HG02642 (cell line): ENCODE measurements at regions not wholly inside any gene's neighbourhood (a gene's known extent, or its start where the extent isn't known, plus 50 kb on each side); places are given as distances from the start of the nearest gene placed in this dataset.
"Not testable (repeated sequence)": the region's sequence is repeated elsewhere in the genome, so short reads cannot be mapped to it uniquely, and the experiment has no call there.

ENCODE experiments used
- ATAC-seq: cut with Tn5 transposase; IDR thresholded peaks from one replicate; pipeline ENCODE4 v1.9.1; 2021; ENCODE audit warnings: mild to moderate bottlenecking; ENCODE audit not compliant: unreplicated experiment, poor library complexity

GRCh38 chr6:122185458-122185857 is 214.0 kb upstream of the HSF2 start:
- not testable (repeated sequence) for ATAC-seq

GRCh38 chr6:122187186-122187585 is 212.3 kb upstream of the HSF2 start:
- ATAC-seq: no peak

- ATAC-seq: no peak
Measured at GRCh38 chr6:122198922-122199321, 200.5 kb upstream of the HSF2 start.

- ATAC-seq: no peak
Measured at GRCh38 chr6:122200440-122200839, 199.0 kb upstream of the HSF2 start.

- no peak for ATAC-seq
Measured at GRCh38 chr6:122202576-122203137, 196.8 kb upstream of the HSF2 start.

- no peak for ATAC-seq
Measured at GRCh38 chr6:122207061-122207460, 192.4 kb upstream of the HSF2 start.

- ATAC-seq: no peak
Measured at GRCh38 chr6:122207794-122208193, 191.7 kb upstream of the HSF2 start.

DNA sequence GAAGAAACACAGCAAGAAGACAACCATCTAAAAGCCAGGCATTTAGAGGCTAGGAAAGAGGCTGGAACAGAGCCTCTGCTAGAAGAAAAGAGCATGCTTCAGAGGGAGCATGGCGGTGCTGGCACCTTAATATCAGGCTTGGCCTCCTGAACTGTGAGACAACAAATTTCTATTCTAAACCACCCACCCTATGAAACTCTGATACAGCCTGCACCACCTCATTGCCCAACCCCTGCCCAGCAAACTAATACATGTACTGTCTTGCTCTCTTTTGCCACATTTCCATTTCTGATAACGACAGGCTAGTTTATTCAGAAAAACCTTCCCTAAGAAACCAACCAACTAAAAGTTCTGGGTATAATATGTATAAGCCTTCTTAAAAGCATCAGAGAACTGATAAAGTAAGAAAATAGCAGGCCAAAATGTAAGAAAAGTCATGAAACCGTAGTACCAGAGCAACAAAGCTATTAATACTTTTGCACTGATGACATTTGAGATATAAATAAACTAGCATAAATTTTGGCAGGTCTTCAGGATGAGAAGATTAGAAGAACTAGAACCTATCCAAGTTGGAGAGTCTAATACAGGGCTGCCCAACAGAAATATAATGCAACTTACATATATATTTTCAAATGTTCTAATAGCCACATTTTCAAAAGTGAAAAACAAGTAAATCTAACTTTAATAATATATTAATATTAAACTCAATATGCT is 184.7 kb upstream of the HSF2 start:
- no peak for ATAC-seq

GRCh38 chr6:122220254-122220653 is 179.2 kb upstream of the HSF2 start:
- no peak for ATAC-seq

DNA sequence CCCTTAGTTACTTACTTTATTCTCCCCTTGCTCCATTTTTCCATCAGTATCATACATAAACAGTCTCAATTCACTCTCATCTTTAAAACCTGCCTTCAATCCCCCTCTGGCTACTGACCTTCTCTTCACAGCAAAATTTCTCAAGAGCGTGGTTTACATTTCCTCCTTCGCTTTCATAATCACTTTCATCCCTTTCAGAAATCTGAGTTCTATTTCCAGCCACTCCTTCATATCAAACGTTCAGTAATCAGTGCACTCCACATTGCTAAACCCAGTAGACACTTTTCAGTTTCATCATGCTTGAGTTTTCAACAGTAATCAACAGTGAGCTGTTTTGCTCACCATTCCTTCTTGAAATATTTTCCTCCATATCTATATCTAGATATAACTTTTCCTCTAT is 176.7 kb upstream of the HSF2 start:
- no peak for ATAC-seq

DNA sequence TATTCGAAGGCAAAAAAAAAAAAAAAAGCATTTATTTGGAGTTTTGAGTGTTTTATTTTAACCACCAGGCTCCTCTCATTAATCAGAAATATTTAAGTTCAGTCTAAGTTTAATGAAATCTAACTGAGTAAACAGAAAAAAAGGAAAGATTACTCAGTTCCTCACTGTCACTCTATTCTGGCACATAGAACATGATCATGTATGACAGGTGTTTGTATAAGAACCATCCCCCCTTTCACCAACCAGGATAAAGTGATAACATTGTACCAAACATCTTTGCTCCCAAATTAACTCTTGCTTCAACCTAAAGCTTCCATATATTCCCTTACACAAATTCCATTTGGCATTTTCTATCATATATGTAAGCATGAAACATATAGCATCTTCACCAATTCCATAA is 176.2 kb upstream of the HSF2 start:
- ATAC-seq: no peak

DNA sequence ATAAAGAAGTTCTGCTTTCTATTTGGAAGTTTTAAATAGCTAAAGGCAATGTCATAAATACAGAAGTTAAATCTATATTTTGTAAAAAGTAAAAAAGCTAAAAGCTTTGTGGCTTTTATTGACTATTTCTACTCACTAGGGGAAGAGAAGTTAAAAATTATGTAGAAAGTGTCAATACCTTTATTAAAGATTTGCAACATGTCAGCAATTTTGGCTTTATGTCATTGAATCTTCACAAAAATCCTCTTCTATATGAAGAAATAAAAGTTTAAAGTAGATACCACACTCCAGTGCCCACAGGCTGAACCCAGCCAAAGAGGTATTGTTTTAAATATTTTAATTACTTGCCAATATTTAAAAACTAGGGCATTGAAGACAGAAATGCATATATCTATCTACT is 160.6 kb upstream of the HSF2 start:
- ATAC-seq: no peak

- ATAC-seq: no peak
Measured at GRCh38 chr6:122246906-122247658, 152.4 kb upstream of the HSF2 start.

- ATAC-seq: no peak
Measured at GRCh38 chr6:122248001-122248669, 151.3 kb upstream of the HSF2 start.

DNA sequence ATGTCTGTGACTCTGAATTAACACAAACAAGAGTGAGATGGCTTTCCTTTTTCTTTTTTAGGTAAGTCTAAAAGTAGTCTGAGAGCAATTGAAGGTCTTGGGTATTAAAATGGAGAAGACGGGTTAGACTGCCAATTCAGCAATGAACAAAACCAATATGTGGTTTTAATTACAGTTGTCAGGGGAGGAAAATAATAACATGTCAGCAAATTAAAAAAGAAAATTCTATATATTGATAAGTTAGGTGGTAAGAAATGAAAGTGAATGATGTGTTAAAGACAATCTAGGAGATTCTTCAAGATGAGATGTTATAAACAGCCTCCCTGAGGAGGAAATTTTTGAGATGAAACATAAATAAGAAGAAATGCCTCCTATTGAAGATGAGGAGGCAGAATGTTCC is 150.6 kb upstream of the HSF2 start:
- ATAC-seq: no peak

- no peak for ATAC-seq
Measured at GRCh38 chr6:122258839-122259238, 140.6 kb upstream of the HSF2 start.

GRCh38 chr6:122264557-122264956 is 134.9 kb upstream of the HSF2 start:
- no peak for ATAC-seq

DNA sequence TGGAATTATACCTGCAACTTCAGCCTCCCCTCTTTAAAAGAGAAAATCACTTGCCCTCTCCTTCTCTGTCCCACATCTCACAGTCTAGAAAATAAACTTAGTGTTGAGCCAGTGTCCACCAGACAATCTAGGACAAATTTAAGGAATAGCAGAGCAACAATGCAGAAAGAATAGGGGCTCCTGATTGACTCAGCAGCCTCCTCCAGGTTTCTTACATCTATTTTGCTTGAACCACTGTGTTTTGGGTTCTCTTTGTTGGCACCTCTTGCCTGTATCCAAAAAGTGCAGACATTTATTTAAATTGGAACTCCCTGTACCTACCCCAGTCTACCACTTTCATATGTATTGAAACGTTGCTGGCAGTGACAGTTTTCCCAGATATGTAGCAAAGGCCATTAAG is 133.7 kb upstream of the HSF2 start:
- no peak for ATAC-seq

- no peak for ATAC-seq
Measured at GRCh38 chr6:122268394-122268793, 131.1 kb upstream of the HSF2 start.

DNA sequence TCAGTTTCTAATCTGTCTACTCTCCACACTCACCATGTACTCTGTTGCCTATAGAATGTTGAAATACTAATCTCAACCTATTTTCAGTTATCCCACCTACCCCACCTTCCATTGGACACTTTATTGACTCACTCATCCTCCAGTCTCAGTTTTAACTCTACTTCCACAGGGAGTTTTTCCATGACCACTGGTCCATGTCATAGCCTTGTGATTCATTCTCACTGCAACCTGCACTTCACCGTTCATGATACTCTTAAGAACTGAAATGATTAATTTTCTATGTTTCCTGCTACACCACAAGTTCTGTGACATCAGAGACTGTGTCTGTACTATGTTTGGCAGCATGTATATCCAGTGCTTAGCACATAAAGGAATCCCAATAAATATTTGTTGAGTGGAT is 122.8 kb upstream of the HSF2 start:
- no peak for ATAC-seq
